Activated CD8-positive, alpha-beta memory T cell treated with anti-CD3 and anti-CD28 coated beads for 4 hours (primary cell): ENCODE measurements at regions not wholly inside any gene's neighbourhood (a gene's known extent, or its start where the extent isn't known, plus 50 kb on each side); places are given as distances from the start of the nearest gene placed in this dataset.

Experiments
- DNase-seq, 2 donors: peaks; one replicate each; pipeline ENCODE4 v3.0.0-alpha.2; 2020; ENCODE audit warnings: low read depth in 2 of 2

GRCh38 chr7:41878309-41879295, 175.7 kb upstream of the INHBA start:
- no peak for DNase-seq

- no peak for DNase-seq
Observed at GRCh38 chr7:41877118-41877517, 174.2 kb upstream of the INHBA start.

- no peak for DNase-seq
Observed at GRCh38 chr7:41875513-41875912, 172.6 kb upstream of the INHBA start.

GRCh38 chr7:41874201-41874785, 171.4 kb upstream of the INHBA start:
- DNase-seq, result no peak

- DNase-seq, result no peak
Observed at GRCh38 chr7:41873741-41874140, 170.9 kb upstream of the INHBA start.

- DNase-seq, result no peak
Observed at GRCh38 chr7:41872966-41873365, 170.1 kb upstream of the INHBA start.

GRCh38 chr7:41870461-41871138, 167.7 kb upstream of the INHBA start:
- DNase-seq, result no peak

- DNase-seq, result no peak
Observed at GRCh38 chr7:41869997-41870396, 167.1 kb upstream of the INHBA start.

GRCh38 chr7:41869596-41869995, 166.7 kb upstream of the INHBA start:
- DNase-seq, result no peak

- DNase-seq, result no peak
Observed at GRCh38 chr7:41869091-41869490, 166.2 kb upstream of the INHBA start.

- DNase-seq, result no peak
Observed at GRCh38 chr7:41867639-41868280, 164.9 kb upstream of the INHBA start.

GRCh38 chr7:41862261-41862660, 159.4 kb upstream of the INHBA start:
- DNase-seq, result no peak

- DNase-seq, result no peak
Observed at GRCh38 chr7:41861642-41862041, 158.8 kb upstream of the INHBA start.

GRCh38 chr7:41858201-41858600, 155.3 kb upstream of the INHBA start:
- no peak for DNase-seq

GRCh38 chr7:41855798-41856197, 152.9 kb upstream of the INHBA start:
- DNase-seq, result no peak

GRCh38 chr7:41847606-41848005, 144.7 kb upstream of the INHBA start:
- DNase-seq, result no peak

- DNase-seq, result no peak
Observed at GRCh38 chr7:41847151-41847550, 144.3 kb upstream of the INHBA start.

- no peak for DNase-seq
Observed at GRCh38 chr7:41842956-41843355, 140.1 kb upstream of the INHBA start.

GRCh38 chr7:41837916-41838315, 135.0 kb upstream of the INHBA start:
- no peak for DNase-seq

- no peak for DNase-seq
Observed at GRCh38 chr7:41835976-41836530, 133.2 kb upstream of the INHBA start.

GRCh38 chr7:41834805-41835694, 132.2 kb upstream of the INHBA start:
- DNase-seq, result no peak
